ENCODE measurements at regions not wholly inside any gene's neighbourhood (a gene's known extent, or its start where the extent isn't known, plus 50 kb on each side); places are given as distances from the start of the nearest gene placed in this dataset.
"Not testable (repeated sequence)": the region's sequence is repeated elsewhere in the genome, so short reads cannot be mapped to it uniquely, and the experiment has no call there.

DNA sequence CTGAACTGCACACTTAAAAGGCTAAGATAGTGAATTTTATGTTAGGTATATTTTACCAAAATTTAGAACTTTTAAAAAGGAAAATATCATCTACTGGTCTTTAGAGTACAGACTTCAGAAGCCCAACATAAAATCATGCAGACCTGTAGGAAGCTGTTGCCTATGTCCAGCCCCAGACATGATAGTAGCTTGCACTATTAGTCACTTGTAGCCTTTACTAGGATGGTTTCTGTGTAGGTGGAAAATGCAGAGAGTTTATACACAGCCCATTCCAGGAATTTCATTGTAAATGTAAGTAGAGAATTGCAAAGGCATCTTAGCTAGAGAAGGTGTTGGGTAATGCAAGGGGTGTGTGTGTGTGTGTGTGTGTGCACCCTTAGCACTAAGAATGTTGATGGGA is 640.2 kb downstream of the RNF144A start:
- DNase-seq = no peak

GRCh38 chr2:7559791-7560190 is 642.6 kb downstream of the RNF144A start:
- DNase-seq = no peak

GRCh38 chr2:7566382-7566881 is 649.2 kb downstream of the RNF144A start:
- DNase-seq = no peak

GRCh38 chr2:7567116-7567515 is 649.9 kb downstream of the RNF144A start:
- DNase-seq = not testable (repeated sequence)

DNA sequence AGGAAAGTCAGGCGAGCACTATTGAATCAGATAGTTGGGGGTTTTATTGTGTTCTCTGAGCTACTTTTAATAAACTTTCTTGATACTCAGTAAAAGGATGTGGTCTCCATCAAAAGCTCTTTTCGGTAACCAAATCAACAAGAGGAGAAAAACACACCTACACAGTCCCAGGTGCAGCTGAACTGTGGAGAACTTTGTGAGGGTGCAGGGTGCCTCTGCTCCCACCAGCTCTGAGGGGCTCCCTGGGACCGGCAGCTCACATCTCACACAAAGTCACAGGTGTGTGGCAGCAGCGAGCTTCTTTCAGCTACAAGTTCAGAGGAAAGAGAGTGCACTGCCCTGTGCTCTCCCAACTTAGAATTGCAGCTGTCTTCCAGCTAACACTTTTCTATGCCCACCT is 650.4 kb downstream of the RNF144A start:
- DNase-seq = no peak

- no peak for DNase-seq
These were observed 653.0 kb downstream of the RNF144A start for GRCh38 chr2:7570247-7570646.

- DNase-seq = no peak
These were observed 654.5 kb downstream of the RNF144A start for GRCh38 chr2:7571701-7572100.

- DNase-seq = no peak
These were observed 655.2 kb downstream of the RNF144A start for GRCh38 chr2:7572450-7572849.

GRCh38 chr2:7573166-7573825 is 656.1 kb downstream of the RNF144A start:
- DNase-seq = no peak

DNA sequence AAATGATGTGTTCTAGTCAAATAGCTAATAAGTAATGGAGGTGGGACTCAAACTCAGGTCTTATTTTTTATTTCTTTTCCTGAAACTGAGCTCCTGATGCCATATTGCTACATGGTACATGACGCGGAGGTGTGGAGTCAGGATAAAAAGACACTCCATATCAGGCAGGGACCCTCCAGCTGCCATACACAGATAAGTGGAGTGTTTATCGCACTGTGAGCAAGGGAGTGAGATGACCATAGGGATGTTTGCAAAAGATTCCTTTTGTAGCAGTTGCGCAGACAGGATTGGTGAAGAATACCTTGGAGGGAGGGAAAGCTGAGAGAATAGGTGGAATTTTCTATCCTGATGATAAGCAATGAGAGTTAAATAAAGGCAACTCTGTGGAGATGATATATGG is 657.2 kb downstream of the RNF144A start:
- DNase-seq = no peak

GRCh38 chr2:7577769-7578168 is 660.6 kb downstream of the RNF144A start:
- no peak for DNase-seq

DNA sequence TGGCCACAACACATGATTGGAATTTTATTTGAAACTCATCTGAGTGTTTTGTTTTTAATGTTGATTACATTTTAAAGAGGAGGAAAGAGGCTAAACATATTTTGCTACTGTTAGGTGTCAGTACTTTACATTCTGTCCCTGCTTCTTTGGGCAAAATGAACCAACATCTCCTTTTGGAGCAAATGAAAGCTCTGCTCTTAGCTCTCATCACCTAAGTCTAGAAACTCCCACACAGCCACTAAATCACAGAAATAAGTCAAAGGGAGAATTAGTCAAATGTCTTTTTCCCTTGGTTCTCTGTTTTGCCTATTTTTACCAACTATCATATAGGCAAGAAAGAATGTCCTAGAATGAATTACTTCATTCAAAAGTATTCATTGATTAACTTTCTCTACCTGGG is 666.8 kb downstream of the RNF144A start:
- DNase-seq = no peak

- DNase-seq = no peak
These were observed 669.7 kb downstream of the RNF144A start for GRCh38 chr2:7586898-7587297.

DNA sequence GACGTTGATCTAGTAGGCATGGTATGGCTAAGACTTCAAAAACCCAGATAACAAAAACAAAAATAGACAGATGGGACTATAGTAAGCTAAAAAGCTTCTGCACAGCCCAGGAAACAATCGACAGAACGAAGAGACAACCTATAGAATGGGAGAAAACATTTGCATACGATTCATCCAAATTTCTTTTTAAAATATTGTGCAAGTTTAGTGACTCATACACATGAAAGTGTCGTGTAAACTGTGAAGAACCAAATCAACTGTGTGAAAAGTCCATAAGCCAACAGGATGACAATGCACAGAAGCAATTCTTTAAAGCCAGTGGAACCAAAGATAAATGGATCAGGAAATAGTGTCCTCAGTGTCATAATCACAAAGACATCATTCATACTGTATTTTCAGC is 671.1 kb downstream of the RNF144A start:
- DNase-seq = no peak

- DNase-seq = no peak
These were observed 675.5 kb downstream of the RNF144A start for GRCh38 chr2:7592618-7593140.

DNA sequence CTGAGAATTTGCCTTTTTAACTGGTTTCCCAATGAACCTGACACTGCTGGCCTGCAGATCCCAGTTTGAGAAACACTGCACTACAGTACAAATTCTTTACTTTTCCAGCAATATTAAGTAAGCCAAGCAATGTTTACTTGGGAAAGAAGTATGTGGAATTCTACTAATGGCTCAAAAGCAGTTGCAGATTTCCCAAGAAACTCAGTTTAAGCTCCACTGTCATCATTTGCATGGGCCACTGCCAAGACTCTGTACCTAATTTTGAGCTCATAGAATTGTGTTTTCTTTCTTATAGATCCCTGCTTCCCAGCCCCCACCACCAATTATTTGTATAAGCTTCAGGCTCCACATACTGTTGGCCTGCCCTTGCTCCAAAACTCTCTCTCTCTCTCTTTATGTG is 676.1 kb downstream of the RNF144A start:
- no peak for DNase-seq

DNA sequence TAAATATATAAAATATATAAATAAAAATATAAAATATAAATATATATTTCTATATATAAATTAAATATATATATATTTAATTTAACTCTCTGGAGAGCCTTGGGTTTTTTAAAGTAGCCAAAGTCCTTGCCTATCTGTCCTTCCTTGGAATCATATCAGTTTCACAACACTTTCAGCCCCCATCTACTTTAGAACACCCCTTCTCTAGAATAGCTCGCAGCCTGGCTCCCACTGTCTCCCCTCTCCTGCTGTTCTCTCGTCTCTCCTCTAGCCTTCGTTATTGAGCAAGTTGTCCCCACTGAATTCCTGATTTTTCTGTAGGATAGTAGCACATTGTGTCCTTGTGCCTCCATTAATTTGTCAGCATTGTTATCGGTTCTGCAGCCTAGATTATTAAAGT is 677.0 kb downstream of the RNF144A start:
- DNase-seq = no peak

GRCh38 chr2:7595206-7595605 is 678.0 kb downstream of the RNF144A start:
- no peak for DNase-seq

DNA sequence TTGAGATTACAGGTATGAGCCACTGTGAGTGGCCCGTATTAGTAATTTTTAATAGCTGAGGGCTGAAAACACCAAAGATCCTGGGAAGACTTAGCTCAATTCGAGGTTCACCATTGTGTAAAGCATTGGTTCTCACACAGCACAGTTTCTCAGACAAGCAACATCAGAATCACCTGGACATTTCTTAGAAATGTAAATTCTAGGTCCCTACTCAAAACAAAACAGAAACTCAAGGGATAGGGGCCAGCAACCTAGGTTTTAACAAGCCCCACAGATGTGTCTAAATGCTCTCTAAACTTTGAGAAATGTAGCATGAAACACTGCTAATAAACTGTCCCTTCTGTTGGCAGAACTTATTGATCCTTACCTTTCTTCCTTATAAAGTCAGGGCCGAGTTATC is 681.2 kb downstream of the RNF144A start:
- DNase-seq = no peak

DNA sequence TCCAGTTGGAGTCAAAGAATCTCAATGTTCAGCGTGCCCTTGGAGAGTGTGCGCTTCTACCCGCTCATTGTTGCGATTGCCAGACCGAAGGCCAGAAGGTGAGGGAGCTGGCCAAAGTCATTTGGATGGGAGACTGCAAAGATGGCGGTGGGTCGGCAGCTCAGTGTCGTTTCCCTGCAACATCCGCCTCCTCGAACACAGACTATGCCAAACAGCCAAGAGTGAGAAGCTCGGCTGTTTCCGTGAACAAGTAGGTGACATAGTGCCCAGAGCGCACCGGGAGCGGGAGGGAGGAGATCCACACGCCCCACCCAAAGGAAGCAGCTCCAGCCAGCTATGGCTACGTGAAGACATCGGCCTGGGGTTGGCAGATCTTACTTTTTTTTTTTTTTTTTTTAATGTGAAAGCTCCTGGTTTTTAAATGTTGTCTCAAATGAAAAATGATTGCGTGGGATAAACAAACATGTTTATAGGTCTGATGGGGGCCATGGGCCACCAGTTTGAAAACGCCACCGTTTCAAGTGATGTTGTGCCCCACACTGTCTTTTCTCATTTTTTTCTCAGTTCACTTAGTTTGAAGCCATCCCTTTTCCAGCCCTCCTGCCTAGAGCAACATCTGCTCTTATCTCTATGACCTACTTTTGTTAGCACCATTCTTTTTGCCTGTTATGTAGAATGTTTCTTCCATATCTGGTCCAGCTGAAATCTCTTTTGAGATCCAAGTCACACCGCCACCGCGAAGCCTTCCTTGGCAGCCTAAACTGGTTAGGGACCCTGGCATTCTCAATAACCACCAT is 682.4 kb downstream of the RNF144A start:
- no peak for DNase-seq

- DNase-seq = no peak
These were observed 684.8 kb downstream of the RNF144A start for GRCh38 chr2:7601990-7602389.

DNA sequence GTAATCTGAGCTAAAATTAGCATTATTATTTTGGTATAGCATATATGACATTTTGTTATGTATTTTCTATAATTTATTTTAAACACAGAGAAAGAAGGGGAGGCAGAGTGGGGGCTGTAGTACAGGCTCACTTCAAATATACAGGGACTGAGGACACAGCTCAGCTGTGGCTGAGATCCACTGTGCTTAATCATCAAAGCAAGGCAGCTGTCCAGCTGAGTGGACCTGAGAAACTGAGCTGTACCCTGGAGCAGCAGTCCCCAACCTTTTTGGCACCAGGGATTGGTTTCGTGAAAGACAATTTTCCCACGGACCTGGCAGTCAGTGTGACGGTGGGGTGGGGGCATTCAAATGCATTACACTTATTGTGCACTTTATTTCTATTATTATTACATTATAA is 687.2 kb downstream of the RNF144A start:
- no peak for DNase-seq

DNA sequence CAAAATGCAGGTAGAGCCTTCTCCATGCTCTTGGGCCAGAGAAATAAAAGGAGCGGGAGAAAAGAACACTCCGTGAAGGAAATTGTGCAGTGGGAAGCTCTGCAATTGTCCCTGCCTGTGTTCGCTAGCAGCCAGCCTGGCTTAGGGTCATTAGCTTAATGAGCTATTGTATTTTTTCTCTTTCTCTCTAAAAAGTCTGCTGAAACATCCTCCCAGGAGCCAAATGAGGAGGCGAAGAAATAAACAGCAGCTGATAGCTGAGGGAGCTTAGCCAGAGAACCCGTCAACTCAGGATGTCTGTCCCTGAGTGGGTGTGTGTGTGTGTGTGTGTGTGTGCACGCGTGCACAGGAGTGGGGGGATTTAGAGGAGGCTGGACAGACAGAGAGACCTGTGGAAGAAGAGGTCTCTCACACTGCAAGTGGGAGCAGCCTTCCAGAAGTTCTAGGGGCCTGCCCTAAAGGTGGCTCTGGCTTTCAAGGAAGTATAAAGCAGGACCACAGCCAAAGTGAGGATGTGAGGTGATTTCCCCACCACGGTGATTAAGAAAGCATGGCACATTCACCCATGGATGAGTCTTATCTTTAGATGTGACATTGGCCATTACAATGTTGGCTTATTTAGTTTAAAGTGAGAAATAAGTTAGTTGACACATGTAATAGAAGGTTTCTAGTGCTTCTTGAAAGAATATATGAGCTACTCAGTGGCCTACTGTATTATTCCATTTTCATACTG is 690.4 kb downstream of the RNF144A start:
- no peak for DNase-seq

GRCh38 chr2:7609556-7609955 is 692.3 kb downstream of the RNF144A start:
- DNase-seq = no peak
